HCT116 (cell line): ENCODE measurements at regions not wholly inside any gene's neighbourhood (a gene's known extent, or its start where the extent isn't known, plus 50 kb on each side); places are given as distances from the start of the nearest gene placed in this dataset.

Source experiments
- ATAC-seq: fragments of 200-7000 bp; cut with Tn5 transposase; 2 replicates; pipeline ENCODE4 v1.9.1; 2020; ENCODE audit warnings: mild to moderate bottlenecking, moderate library complexity
- BruUV-seq: library from RNA; stranded (reverse); fragments of 400-500 nt; replicated peaks from 2 replicates; lab custom pipeline; 2021; lab: Mats Ljungman, UMichigan
- CTCF ChIA-PET: fragments of 300-600 bp; sonication (Branson Sonifier 250); formaldehyde crosslinking; loops from one replicate; lab custom pipeline; 2021; ENCODE audit warnings: antibody characterized with exemption; lab: Charles Lee
- POLR2A ChIA-PET: fragments of 300-600, 350-600 bp; sonication (Branson Sonifier 250); formaldehyde crosslinking; loops from one replicate; lab custom pipeline; 2021; ENCODE audit warnings: antibody characterized with exemption; lab: Charles Lee
- RAD21 ChIA-PET, 2 experiments: fragments of 300-600 bp; sonication (Branson Sonifier 250); formaldehyde crosslinking; loops; one replicate each; lab custom pipeline; 2023; ENCODE audit warnings: low total read pairs in 2 of 2; ENCODE audit not compliant: uncharacterized antibody in 2 of 2, unreplicated experiment in 2 of 2, low non-redundant PET in 1 of 2; lab: Charles Lee
- DNase-seq: peaks from one replicate; pipeline ENCODE4 v3.0.0-alpha.2; 2010; ENCODE audit warnings: low read depth, low spot score
- H2AFZ ChIP-seq: fragments of 200-600 bp; shearing (Covaris generic), sonication (generic); 2 replicates; pipeline ENCODE4 v1.6.1; 2017; ENCODE audit warnings: low read depth, mixed run types, mixed read lengths, antibody characterized with exemption, low read length; ENCODE audit not compliant: poor library complexity, severe bottlenecking
- H3K27ac ChIP-seq: 2 replicates; pipeline ENCODE4 v1.5.1; 2012; ENCODE audit warnings: low read depth, low read length
- H3K27me3 ChIP-seq: fragments of 200-600 bp; sonication (generic); 2 replicates; pipeline ENCODE4 v1.6.1; 2016; ENCODE audit warnings: mixed run types, low read length, mixed read lengths; ENCODE audit not compliant: insufficient read depth
- H3K36me3 ChIP-seq, 2 experiments: fragments of 200-500 bp in 1 of 2; fragments of 200-600 bp in 1 of 2; sonication (Bioruptor generic) in 1 of 2; sonication (generic) in 1 of 2; 2 replicates each; pipeline versions ENCODE4 v1.5.1 to v1.6.1; 2014 to 2016; ENCODE audit warnings: low read length in 2 of 2, inconsistent platforms in 1 of 2, mixed read lengths in 1 of 2, mixed run types in 1 of 2; ENCODE audit not compliant: insufficient read depth in 2 of 2, control insufficient read depth in 1 of 2
- H3K4me1 ChIP-seq, 2 experiments: fragments of 200-600 bp in 1 of 2; sonication (generic) in 1 of 2; 2 replicates each; pipeline versions ENCODE4 v1.5.1 to v1.6.1; 2012 to 2017; ENCODE audit warnings: low read length in 2 of 2, inconsistent platforms in 1 of 2, mild to moderate bottlenecking in 1 of 2, mixed read lengths in 1 of 2, mixed run types in 1 of 2, moderate library complexity in 1 of 2; ENCODE audit not compliant: insufficient read depth in 2 of 2, control insufficient read depth in 1 of 2
- H3K4me2 ChIP-seq: fragments of 200-600 bp; sonication (generic); 2 replicates; pipeline ENCODE4 v1.6.1; 2017; ENCODE audit warnings: mixed run types, low read length, mixed read lengths
- H3K4me3 ChIP-seq, 2 experiments: fragments of 200-600 bp in 1 of 2; sonication (generic) in 1 of 2; replicated peaks in 1 of 2; 2 replicates each; pipeline ENCODE4 v1.5.1; 2011 to 2016; ENCODE audit warnings: low read length in 2 of 2, control low read depth in 1 of 2, low read depth in 1 of 2, mild to moderate bottlenecking in 1 of 2, mixed read lengths in 1 of 2, mixed run types in 1 of 2
- H3K79me2 ChIP-seq: fragments of 200-600 bp; sonication (generic); 2 replicates; pipeline ENCODE4 v1.6.1; 2017; ENCODE audit warnings: mild to moderate bottlenecking, mixed run types, low read length, moderate library complexity, mixed read lengths; ENCODE audit not compliant: insufficient read depth
- H3K9ac ChIP-seq: fragments of 200-600 bp; sonication (generic); 2 replicates; pipeline ENCODE4 v1.6.1; 2016; ENCODE audit warnings: low read length, mixed read lengths
- H3K9me2 ChIP-seq: fragments of 200-600 bp; sonication (generic), shearing (Covaris generic); 2 replicates; pipeline ENCODE4 v1.6.1; 2017; ENCODE audit warnings: mixed run types, mild to moderate bottlenecking, moderate library complexity; ENCODE audit not compliant: insufficient read depth
- H3K9me3 ChIP-seq, 2 experiments: fragments of 200-500 bp in 1 of 2; fragments of 200-600 bp in 1 of 2; sonication (Bioruptor generic) in 1 of 2; sonication (generic) in 1 of 2; 2 replicates each; pipeline ENCODE4 v1.6.1; 2014 to 2017; ENCODE audit warnings: low read length in 2 of 2, mixed read lengths in 2 of 2, inconsistent platforms in 1 of 2, low read depth in 1 of 2, mild to moderate bottlenecking in 1 of 2, mixed run types in 1 of 2, moderate library complexity in 1 of 2; ENCODE audit not compliant: control insufficient read depth in 1 of 2, insufficient read depth in 1 of 2
- H4K20me1 ChIP-seq: fragments of 200-600 bp; sonication (generic), shearing (Covaris generic); 2 replicates; pipeline ENCODE4 v1.6.1; 2017; ENCODE audit warnings: mixed run types, mild to moderate bottlenecking, moderate library complexity; ENCODE audit not compliant: insufficient read depth
- CBX3 ChIP-seq: IDR thresholded peaks from 2 replicates; pipeline ENCODE4 v1.6.1; 2012; ENCODE audit warnings: low read depth
- ELF1 ChIP-seq: IDR thresholded peaks from 2 replicates; pipeline ENCODE4 v1.6.1; 2012; ENCODE audit warnings: low read depth, borderline replicate concordance
- RAD21 ChIP-seq: IDR thresholded peaks from 2 replicates; pipeline ENCODE4 v1.6.1; 2012; ENCODE audit warnings: low read depth, mild to moderate bottlenecking
- intact Hi-C: fragments of 100-400 bp; cut with micrococcal nuclease; formaldehyde crosslinking; loops from 2 replicates; pipeline ENCODE4 v1.10.0; 2022
- TF ChIP-seq, protein P1 (sequence below), 3 experiments: fragments of 200-600 bp in 1 of 3; sonication (generic) in 1 of 3; IDR thresholded peaks in 2 of 3; conservative IDR thresholded peaks in 1 of 3; 2 replicates each; pipeline ENCODE4 v1.5.1; 2012 to 2017; ENCODE audit warnings: low read depth in 2 of 3, low read length in 2 of 3, antibody characterized with exemption in 1 of 3, borderline replicate concordance in 1 of 3, control low read depth in 1 of 3, mild to moderate bottlenecking in 1 of 3, mixed read lengths in 1 of 3, mixed run types in 1 of 3, moderate library complexity in 1 of 3; ENCODE audit not compliant: insufficient read depth in 1 of 3

- ChIA-PET POLR2A (interaction anchor here (1.3 to 2.0 kb wide), 2 partner anchors 332 to 334 kb away, joined by 4 to 8 read pairs; partner anchors contain the start of gene BTG1), CTCF (interaction anchor here (0.7 to 3.0 kb wide), 16 partner anchors 9 to 760 kb away, joined by 3 to 20 read pairs (median 4); no protein-coding TSS in a partner anchor), RAD21 (interaction anchor here (0.5 to 0.6 kb wide), 2 partner anchors 66 to 230 kb away, joined by 3 to 5 read pairs; no protein-coding TSS in a partner anchor)
- DNase-seq (peak; percentile 53), ATAC-seq (peak; percentile 84)
- intact Hi-C loops, result loop anchor here (1.0 to 10.0 kb wide), 3 partner anchors 331 to 759 kb away; no protein-coding TSS in a partner anchor
- Histone ChIP-seq H3K4me2 (no peak overlapping the region), H3K79me2 (no peaks in the 10 kb centered on the region), H3K9me3 (no peaks in the 10 kb centered on the region), H3K4me3 (no peak overlapping the region), H3K9ac (no peak overlapping the region), H2AFZ (peak overlapping the region; percentile 52), H3K27ac (no peak overlapping the region), H3K36me3 (no peaks in the 10 kb centered on the region), H4K20me1 (no peaks in the 10 kb centered on the region), H3K27me3 (no peaks in the 10 kb centered on the region), H3K9me2 (no peaks in the 10 kb centered on the region), H3K4me1 (no peaks in the 10 kb centered on the region)
- TF ChIP-seq, protein P1, sequence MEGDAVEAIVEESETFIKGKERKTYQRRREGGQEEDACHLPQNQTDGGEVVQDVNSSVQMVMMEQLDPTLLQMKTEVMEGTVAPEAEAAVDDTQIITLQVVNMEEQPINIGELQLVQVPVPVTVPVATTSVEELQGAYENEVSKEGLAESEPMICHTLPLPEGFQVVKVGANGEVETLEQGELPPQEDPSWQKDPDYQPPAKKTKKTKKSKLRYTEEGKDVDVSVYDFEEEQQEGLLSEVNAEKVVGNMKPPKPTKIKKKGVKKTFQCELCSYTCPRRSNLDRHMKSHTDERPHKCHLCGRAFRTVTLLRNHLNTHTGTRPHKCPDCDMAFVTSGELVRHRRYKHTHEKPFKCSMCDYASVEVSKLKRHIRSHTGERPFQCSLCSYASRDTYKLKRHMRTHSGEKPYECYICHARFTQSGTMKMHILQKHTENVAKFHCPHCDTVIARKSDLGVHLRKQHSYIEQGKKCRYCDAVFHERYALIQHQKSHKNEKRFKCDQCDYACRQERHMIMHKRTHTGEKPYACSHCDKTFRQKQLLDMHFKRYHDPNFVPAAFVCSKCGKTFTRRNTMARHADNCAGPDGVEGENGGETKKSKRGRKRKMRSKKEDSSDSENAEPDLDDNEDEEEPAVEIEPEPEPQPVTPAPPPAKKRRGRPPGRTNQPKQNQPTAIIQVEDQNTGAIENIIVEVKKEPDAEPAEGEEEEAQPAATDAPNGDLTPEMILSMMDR (IDR thresholded peaks at IDR 0.05 in 2 of 3, conservative IDR thresholded peaks at IDR 0.05 in 1 of 3; ENCODE audit: borderline replicate concordance in 1 of 3, insufficient read depth in 1 of 3, low read depth in 2 of 3, low read length in 2 of 3), result peak; percentile 45 to 87 (median 81); a peak in 5 of 6 replicates
- TF ChIP-seq CBX3 (peak; percentile 41; the same call in 1 of the 2 replicates), RAD21 (peak; percentile 67), ELF1 (no peak)
- BruUV-seq, result no TSS peak
These were observed 334.0 kb downstream of the BTG1 start for GRCh38 chr12:91811481-91812287.
